Large intestine (tissue), 3 donors: ENCODE measurements at regions not wholly inside any gene's neighbourhood (a gene's known extent, or its start where the extent isn't known, plus 50 kb on each side); places are given as distances from the start of the nearest gene placed in this dataset.

Source experiments
- DNase-seq, 2 donors: peaks; one replicate each; pipeline versions ENCODE4 v3.0.0 to v3.0.0-alpha.2; 2013
- H3K27ac ChIP-seq: one replicate; pipeline ENCODE4 v1.5.1; 2013; ENCODE audit warnings: low read length
- H3K27me3 ChIP-seq: 2 replicates; pipeline ENCODE4 v1.6.1; 2013; ENCODE audit warnings: low read length; ENCODE audit not compliant: control insufficient read depth, insufficient read depth
- H3K36me3 ChIP-seq: 2 replicates; pipeline ENCODE4 v1.6.1; 2013; ENCODE audit warnings: low read length; ENCODE audit not compliant: control insufficient read depth, insufficient read depth
- H3K4me1 ChIP-seq: one replicate; pipeline ENCODE4 v1.6.1; 2013; ENCODE audit warnings: low read length; ENCODE audit not compliant: control insufficient read depth, insufficient read depth
- H3K4me3 ChIP-seq: one replicate; pipeline ENCODE4 v1.5.1; 2013; ENCODE audit warnings: low read length
- H3K9me3 ChIP-seq: one replicate; pipeline ENCODE4 v1.6.1; 2013; ENCODE audit warnings: mild to moderate bottlenecking, low read depth, low read length, moderate library complexity; ENCODE audit not compliant: control insufficient read depth
- WGBS: methylation state at CpG from one replicate; pipeline ENCODE4 v1.1.5; 2013; ENCODE audit warnings: low lambda C conversion rate; ENCODE audit not compliant: insufficient coverage; 5-methylcytosine and 5-hydroxymethylcytosine counted together

DNA sequence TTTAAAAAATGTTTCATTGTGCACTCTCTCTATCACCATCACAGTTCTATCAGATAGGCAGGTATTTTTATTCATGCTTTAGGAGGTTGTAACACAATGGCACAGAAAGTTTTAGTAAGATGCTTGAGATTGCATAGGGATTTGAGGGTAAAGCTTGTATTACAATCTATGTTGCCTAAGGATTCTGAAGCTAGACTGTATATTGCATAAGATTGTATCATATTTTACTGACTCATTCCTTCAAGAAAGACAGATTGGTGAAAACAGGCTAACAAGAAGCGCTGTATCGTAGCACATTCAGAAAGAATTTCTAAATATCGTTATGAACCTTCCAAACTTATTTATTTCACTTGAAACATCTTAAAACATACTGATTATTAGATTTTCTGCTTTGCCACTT is 577.7 kb downstream of the EBF1 start:
- H3K27ac ChIP-seq = no peak overlapping the region
- H3K4me1 ChIP-seq = no peaks in the 10 kb centered on the region

DNA sequence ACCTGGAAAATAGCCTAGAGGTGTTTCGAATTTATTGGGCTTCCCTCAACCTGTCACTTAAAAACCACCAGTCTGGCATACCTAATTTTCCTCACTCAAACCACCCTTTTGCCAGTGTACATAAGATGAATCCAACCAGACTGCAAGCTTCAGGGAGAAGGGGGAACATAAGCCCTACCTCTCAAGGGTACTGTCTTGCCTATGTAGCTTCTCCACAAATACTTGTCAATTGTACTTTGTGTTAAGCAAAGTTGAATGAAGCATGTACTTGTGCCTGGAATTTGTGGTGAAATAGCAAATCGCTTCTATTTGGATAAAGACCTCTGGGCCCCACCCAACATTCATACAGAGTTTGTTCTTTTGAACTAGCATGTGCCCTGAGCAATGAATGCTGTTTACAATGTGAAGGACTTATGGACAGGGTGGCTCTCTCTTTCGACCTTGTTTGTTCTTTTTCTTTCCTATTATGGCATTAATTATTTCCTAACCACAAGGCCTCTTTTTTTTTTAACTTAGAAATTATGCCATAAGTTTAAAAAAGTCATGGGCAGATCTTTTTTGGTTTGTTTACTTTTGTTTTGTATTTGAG is 580.2 kb downstream of the EBF1 start:
- no peak for DNase-seq
- Histone ChIP-seq H3K36me3 (no peaks in the 10 kb centered on the region), H3K4me3 (no peak overlapping the region), H3K4me1 (no peaks in the 10 kb centered on the region), H3K27ac (no peak overlapping the region), H3K9me3 (no peaks in the 10 kb centered on the region), H3K27me3 (no peaks in the 10 kb centered on the region)
- 57% methylated on average over 1 of the region's 3 CpGs for WGBS

More for the DNA sequence above, 577.7 kb downstream of the EBF1 start:
- Histone ChIP-seq H3K27me3 (no peaks in the 10 kb centered on the region), H3K9me3 (no peaks in the 10 kb centered on the region), H3K36me3 (no peaks in the 10 kb centered on the region), H3K4me3 (no peak overlapping the region)
- no peak for DNase-seq
- 86% methylated on average over 3 of the region's 3 CpGs for WGBS

DNA sequence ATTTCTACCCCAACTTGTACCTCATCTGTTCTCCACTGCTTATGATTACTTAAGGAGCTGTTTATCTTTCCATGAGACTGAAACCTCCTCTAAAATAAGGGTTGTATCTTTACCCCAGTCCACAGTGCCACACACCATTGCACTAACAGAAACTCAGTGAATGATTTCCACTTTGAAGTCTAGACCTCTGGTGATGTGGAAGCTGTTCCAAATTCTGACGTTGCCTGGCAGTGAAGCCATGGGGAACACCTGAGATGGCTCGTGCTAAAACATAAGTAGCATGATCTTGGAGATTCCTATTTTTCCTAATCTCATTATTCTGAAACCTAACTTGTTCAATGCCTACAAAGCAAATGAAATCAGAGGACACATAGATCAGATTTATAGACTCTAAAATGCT is 583.2 kb downstream of the EBF1 start:
- no peaks in the 10 kb centered on the region for H3K36me3 ChIP-seq
- no peak overlapping the region for H3K4me3 ChIP-seq
- WGBS = no CpG with 5 or more reads among the region's 2 CpGs
- DNase-seq = no peak
- H3K27ac ChIP-seq = no peak overlapping the region
- H3K9me3 ChIP-seq = no peaks in the 10 kb centered on the region
- no peaks in the 10 kb centered on the region for H3K4me1 ChIP-seq
- no peaks in the 10 kb centered on the region for H3K27me3 ChIP-seq

DNA sequence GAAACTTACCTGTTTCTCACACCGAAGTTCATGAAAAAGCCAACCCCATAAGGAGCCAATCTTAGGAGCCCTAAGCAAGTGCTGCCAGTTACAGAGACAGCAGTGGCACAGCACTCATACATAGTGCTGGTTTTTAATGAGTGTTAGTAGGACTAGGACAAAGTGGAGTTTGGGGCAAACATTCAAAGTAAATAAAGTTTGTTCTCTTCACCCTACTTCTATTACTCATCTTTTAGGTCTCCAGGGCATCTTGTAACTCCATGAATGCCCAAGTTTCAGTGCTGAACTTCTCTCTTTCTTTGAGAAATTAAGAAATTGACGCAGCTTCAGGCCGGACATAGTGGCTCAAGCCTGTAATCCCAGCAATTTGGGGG is 584.7 kb downstream of the EBF1 start:
- DNase-seq = no peak
- H3K36me3 ChIP-seq = no peaks in the 10 kb centered on the region
- H3K27me3 ChIP-seq = no peaks in the 10 kb centered on the region
- WGBS = 100% methylated on average over 1 of the region's 3 CpGs
- no peak overlapping the region for H3K4me3 ChIP-seq
- no peaks in the 10 kb centered on the region for H3K9me3 ChIP-seq
- no peak overlapping the region for H3K27ac ChIP-seq
- no peaks in the 10 kb centered on the region for H3K4me1 ChIP-seq

DNA sequence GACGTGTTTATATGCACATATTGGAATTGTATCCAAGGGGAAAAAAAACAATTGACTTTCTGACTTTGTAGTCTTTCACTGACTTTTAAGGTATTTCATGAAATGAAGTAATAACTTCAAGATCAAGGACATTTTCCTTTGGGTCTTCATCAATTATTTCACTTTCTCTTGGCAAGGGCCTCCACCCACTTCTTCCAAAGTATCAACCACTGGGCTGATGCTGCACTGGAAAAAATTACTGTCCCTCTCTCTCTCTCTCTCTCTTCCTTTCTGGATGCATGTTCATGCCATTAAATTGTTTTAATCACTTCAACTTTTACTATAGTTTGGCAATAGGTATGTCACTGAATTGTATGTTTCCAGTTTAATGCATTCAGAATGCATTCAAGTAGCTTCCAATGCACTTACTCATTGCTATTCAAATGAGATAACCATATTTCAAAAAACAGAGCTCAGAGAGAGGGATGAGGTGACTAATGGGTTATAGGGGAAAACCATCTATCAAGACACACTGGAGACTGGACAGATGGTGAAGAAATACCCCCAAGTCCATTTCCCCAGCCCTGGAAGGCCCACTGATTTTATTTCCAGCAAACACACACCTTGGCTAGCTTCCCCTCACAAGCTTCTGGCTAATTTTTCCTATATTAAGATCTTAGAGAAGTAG is 585.3 kb downstream of the EBF1 start:
- no peak overlapping the region for H3K27ac ChIP-seq
- WGBS = no CpG with 5 or more reads among the region's 1 CpG
- no peaks in the 10 kb centered on the region for H3K4me1 ChIP-seq
- H3K4me3 ChIP-seq = no peak overlapping the region
- no peaks in the 10 kb centered on the region for H3K36me3 ChIP-seq
- H3K27me3 ChIP-seq = no peaks in the 10 kb centered on the region
- DNase-seq = no peak
- no peaks in the 10 kb centered on the region for H3K9me3 ChIP-seq

DNA sequence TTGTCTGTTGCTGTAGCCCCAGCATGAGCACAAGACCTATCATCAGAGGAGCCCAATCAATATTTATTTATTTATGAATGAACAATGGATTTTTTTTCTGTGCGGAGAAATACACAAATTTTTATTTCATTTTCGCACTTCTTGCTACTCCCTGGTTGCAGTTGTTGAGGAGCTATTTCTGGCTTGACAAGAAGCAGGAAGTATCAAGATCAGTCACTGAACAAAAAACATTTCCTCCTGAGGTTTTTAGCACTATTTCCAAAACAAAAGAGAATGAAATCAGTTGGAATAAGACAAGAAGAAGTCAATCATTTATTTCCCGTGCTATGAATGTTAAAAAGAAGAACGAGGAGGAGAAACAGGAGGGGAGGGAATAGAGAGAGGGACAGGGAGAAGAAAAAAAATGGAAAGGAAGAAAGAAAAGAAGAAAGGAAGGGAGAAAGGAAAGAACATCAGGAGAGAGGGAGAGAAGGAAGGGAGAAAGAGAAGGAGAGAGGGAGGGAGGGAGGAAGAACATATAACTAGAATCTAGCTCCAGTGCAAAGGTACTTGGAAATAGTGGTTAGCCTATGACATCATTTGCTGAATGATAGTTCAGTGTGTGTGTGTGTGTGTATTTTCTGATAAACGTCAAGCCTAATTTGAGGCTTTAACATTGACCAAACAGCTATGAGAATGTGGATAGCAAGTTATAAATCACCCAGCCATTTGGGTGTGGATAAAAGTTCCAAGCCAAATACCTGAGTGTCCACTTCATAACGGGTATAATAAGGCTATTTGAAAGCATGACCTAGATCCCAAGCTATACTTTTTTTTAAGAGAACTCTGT is 586.0 kb downstream of the EBF1 start:
- no peak for DNase-seq
- H3K4me3 ChIP-seq = no peak overlapping the region
- 75% methylated on average over 4 of the region's 6 CpGs for WGBS
- no peaks in the 10 kb centered on the region for H3K4me1 ChIP-seq
- H3K27me3 ChIP-seq = no peaks in the 10 kb centered on the region
- no peak overlapping the region for H3K27ac ChIP-seq
- H3K36me3 ChIP-seq = no peaks in the 10 kb centered on the region
- no peaks in the 10 kb centered on the region for H3K9me3 ChIP-seq

DNA sequence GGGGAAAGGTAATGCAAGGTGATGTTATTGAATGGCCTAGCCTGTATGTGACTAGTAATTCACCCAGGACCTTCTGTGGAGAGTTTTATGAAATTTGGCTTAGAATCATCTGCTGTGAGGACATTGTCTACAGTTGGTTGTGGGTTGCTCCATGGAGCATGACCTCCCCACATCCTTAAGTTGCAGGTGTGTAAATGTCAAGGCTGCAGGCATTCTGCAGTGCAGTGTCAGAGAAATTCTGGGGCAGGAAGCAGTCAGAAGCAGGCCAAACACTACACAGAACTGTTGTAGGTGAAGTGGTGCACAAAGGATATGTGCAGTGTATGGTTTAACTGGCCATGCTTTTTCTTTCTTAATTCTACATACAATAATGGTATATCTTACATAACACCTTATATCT is 588.3 kb downstream of the EBF1 start:
- Histone ChIP-seq H3K9me3 (no peaks in the 10 kb centered on the region), H3K27ac (no peak overlapping the region), H3K4me1 (no peaks in the 10 kb centered on the region), H3K36me3 (no peaks in the 10 kb centered on the region), H3K4me3 (no peak overlapping the region), H3K27me3 (no peaks in the 10 kb centered on the region)
- no peak for DNase-seq

DNA sequence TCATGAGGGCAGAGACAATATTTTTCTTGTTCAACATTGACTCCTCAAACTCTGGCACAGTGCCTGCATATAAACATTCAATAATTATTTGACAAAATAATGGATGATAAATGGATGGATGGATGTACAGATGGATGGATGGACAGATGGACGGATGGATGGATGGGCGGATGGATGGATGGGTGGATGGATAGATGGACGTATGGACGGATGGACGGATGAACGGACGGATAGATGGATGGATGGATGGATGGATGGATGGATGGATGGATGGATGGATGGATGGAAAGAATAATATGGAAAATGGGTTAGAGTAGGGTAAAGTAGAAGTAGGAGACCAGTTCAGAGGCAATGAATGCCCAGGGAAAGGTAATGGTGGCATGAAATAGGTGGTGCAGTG is 589.2 kb downstream of the EBF1 start:
- H3K4me1 ChIP-seq = no peaks in the 10 kb centered on the region
- H3K9me3 ChIP-seq = no peaks in the 10 kb centered on the region
- H3K4me3 ChIP-seq = no peak overlapping the region
- DNase-seq = no peak
- no peaks in the 10 kb centered on the region for H3K36me3 ChIP-seq
- 91% methylated on average over 5 of the region's 7 CpGs for WGBS
- no peak overlapping the region for H3K27ac ChIP-seq
- no peaks in the 10 kb centered on the region for H3K27me3 ChIP-seq

DNA sequence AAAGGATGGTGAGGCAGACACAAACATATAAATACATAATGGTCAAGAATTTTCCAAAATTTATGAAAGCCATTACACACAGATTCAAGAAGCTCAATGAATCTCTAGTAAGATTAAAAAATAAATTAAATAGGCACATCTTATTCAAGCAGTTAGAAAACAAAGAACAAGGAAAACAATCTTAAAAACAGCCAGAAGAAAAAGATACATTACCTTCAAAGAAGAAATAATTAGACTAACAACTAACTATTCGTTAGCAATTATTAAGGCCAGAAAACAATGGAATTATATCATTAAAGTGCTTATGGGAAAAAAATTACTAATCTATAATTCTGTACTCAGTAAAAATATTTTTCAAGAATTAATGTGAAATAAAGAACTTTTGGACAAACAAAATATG is 593.1 kb downstream of the EBF1 start:
- 89% methylated on average over 1 of the region's 1 CpG for WGBS
- Histone ChIP-seq H3K4me3 (no peak overlapping the region), H3K36me3 (no peaks in the 10 kb centered on the region), H3K4me1 (no peaks in the 10 kb centered on the region), H3K27me3 (no peaks in the 10 kb centered on the region), H3K9me3 (no peaks in the 10 kb centered on the region), H3K27ac (no peak overlapping the region)
- DNase-seq = no peak

DNA sequence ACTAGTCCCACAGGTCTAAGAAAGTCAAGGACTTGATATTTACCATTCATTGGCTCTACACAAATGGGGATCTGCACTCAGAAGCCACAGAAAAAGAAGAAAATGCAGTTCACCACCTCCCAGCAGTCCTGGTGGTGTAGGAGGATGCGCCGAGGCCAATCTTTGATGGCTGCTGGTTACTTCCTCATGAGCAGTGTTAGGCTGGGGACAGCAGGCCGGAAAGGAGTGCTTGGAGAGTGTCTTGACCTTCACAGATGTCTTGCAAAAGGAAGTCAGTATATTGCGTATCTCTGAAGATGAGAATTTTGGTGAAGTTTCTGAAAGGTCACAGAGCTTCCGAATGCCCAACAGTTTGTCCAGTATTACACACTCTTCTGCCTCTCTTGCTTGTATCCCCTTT is 597.0 kb downstream of the EBF1 start:
- H3K27ac ChIP-seq = no peak overlapping the region
- H3K4me3 ChIP-seq = no peak overlapping the region
- no CpG with 5 or more reads among the region's 5 CpGs for WGBS
- no peaks in the 10 kb centered on the region for H3K27me3 ChIP-seq
- no peak for DNase-seq
- H3K4me1 ChIP-seq = no peaks in the 10 kb centered on the region
- H3K36me3 ChIP-seq = no peaks in the 10 kb centered on the region
- no peaks in the 10 kb centered on the region for H3K9me3 ChIP-seq
